ENCODE measurements at regions not wholly inside any gene's neighbourhood (a gene's known extent, or its start where the extent isn't known, plus 50 kb on each side); places are given as distances from the start of the nearest gene placed in this dataset.
"Not testable (repeated sequence)": the region's sequence is repeated elsewhere in the genome, so short reads cannot be mapped to it uniquely, and the experiment has no call there.

GRCh38 chr1:184878602-184879001 lies 95.7 kb downstream of the NIBAN1 start:
- no peaks in the 10 kb centered on the region for H3K79me1 ChIP-seq (ENCODE audit: low read depth, low read length)
- H3K27me3 ChIP-seq (ENCODE audit: control insufficient read depth in 3 of 3, insufficient read depth in 3 of 3, low read depth in 1 of 3, low read length in 3 of 3): no peaks in the 10 kb centered on the region
- no peak overlapping the region for H2BK120ac ChIP-seq (ENCODE audit: low read depth, low read length)
- no peak for DNase-seq (ENCODE audit: low spot score)
- no peak overlapping the region for H4K8ac ChIP-seq (ENCODE audit: low read depth, low read length)
- H3K4me2 ChIP-seq (ENCODE audit: insufficient read depth, low read length, poor library complexity, severe bottlenecking): no peak overlapping the region
- H3K9ac ChIP-seq (ENCODE audit: low read depth, low read length, poor library complexity): no peak overlapping the region
- H3K4ac ChIP-seq (ENCODE audit: low read length): no peak overlapping the region
- no peak overlapping the region for H3K27ac ChIP-seq (replicated peaks; ENCODE audit: low read length)
- no peak overlapping the region for H3K14ac ChIP-seq (ENCODE audit: low read length)
- H3K9me3 ChIP-seq (replicated peaks in 1 of 2; ENCODE audit: control insufficient read depth in 2 of 2, insufficient read depth in 1 of 2, low read depth in 1 of 2, low read length in 2 of 2): no peaks in the 10 kb centered on the region
- H2BK15ac ChIP-seq (ENCODE audit: low read length): no peak overlapping the region
- H3K4me1 ChIP-seq (ENCODE audit: control insufficient read depth in 2 of 2, insufficient read depth in 1 of 2, low read depth in 1 of 2, low read length in 2 of 2): peaks cover 0 to 2% of the 10 kb centered on the region in 2 donors
- H3K23ac ChIP-seq (ENCODE audit: low read depth, low read length, poor library complexity): no peak overlapping the region
- H3K4me3 ChIP-seq (ENCODE audit: low read length in 2 of 2): no peak overlapping the region
- H2BK12ac ChIP-seq (ENCODE audit: low read length): no peak overlapping the region
- no peak overlapping the region for H3K18ac ChIP-seq (ENCODE audit: low read length)
- H2AFZ ChIP-seq (ENCODE audit: low read length): no peak overlapping the region
- WGBS, 2 donors (ENCODE audit: extremely low coverage in 2 of 2, insufficient read length in 2 of 2, insufficient replicate concordance in 1 of 2): no CpG with 5 or more reads among the region's 1 CpG
- no peak overlapping the region for H2AK5ac ChIP-seq (ENCODE audit: low read depth, low read length)
- H4K91ac ChIP-seq (ENCODE audit: low read depth, low read length, poor library complexity): no peak overlapping the region
- H2BK5ac ChIP-seq (ENCODE audit: low read length): no peak overlapping the region
- H3K36me3 ChIP-seq (replicated peaks in 1 of 2; ENCODE audit: control insufficient read depth in 2 of 2, insufficient read depth in 2 of 2, low read length in 2 of 2): no peaks in the 10 kb centered on the region

DNA sequence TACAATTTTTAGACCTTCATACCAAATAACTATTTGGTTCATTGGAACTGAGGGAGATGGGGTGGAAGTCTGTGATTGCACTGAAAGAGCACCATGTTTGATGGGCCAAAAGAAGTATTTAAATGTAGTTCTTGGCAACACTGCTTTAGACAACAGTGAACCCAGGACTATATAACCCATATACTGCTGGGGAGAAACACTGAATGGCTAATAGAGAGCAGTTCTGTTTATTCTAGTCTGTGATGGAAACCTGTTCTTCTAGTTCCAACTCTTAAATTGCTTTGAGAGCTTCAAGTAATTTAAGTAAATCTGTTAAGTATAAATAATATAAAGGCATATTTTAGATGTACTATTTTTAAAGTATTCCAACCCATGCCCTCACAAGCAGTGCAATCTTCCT lies 96.3 kb downstream of the NIBAN1 start:
- Histone ChIP-seq H2BK5ac (ENCODE audit: low read length) (no peak overlapping the region), H3K27me3 (ENCODE audit: control insufficient read depth in 3 of 3, insufficient read depth in 3 of 3, low read depth in 1 of 3, low read length in 3 of 3) (no peaks in the 10 kb centered on the region)

GRCh38 chr1:184876015-184876414 lies 98.3 kb downstream of the NIBAN1 start:
- not testable (repeated sequence) for H3K79me1 ChIP-seq (ENCODE audit: low read depth, low read length); H3K9ac ChIP-seq (ENCODE audit: low read depth, low read length, poor library complexity); H2AK5ac ChIP-seq (ENCODE audit: low read depth, low read length); H3K27ac ChIP-seq (replicated peaks; ENCODE audit: low read length); H3K14ac ChIP-seq (ENCODE audit: low read length); H2BK5ac ChIP-seq (ENCODE audit: low read length); H3K4ac ChIP-seq (ENCODE audit: low read length); H3K9me3 ChIP-seq (replicated peaks in 1 of 2; ENCODE audit: control insufficient read depth in 2 of 2, insufficient read depth in 1 of 2, low read depth in 1 of 2, low read length in 2 of 2); H2BK120ac ChIP-seq (ENCODE audit: low read depth, low read length); H3K4me3 ChIP-seq (ENCODE audit: low read length in 2 of 2); H2BK15ac ChIP-seq (ENCODE audit: low read length); H4K91ac ChIP-seq (ENCODE audit: low read depth, low read length, poor library complexity); H3K4me1 ChIP-seq (ENCODE audit: control insufficient read depth in 2 of 2, insufficient read depth in 1 of 2, low read depth in 1 of 2, low read length in 2 of 2); H3K36me3 ChIP-seq (replicated peaks in 1 of 2; ENCODE audit: control insufficient read depth in 2 of 2, insufficient read depth in 2 of 2, low read length in 2 of 2); H3K23ac ChIP-seq (ENCODE audit: low read depth, low read length, poor library complexity); H2BK12ac ChIP-seq (ENCODE audit: low read length); H3K18ac ChIP-seq (ENCODE audit: low read length); H4K8ac ChIP-seq (ENCODE audit: low read depth, low read length); H3K4me2 ChIP-seq (ENCODE audit: insufficient read depth, low read length, poor library complexity, severe bottlenecking); H2AFZ ChIP-seq (ENCODE audit: low read length); DNase-seq (ENCODE audit: low spot score); H3K27me3 ChIP-seq (ENCODE audit: control insufficient read depth in 3 of 3, insufficient read depth in 3 of 3, low read depth in 1 of 3, low read length in 3 of 3)
- no CpG with 5 or more reads among the region's 6 CpGs for WGBS, 2 donors (ENCODE audit: extremely low coverage in 2 of 2, insufficient read length in 2 of 2, insufficient replicate concordance in 1 of 2)

More for the DNA sequence above, 96.3 kb downstream of the NIBAN1 start:
- no peak overlapping the region for H2BK120ac ChIP-seq (ENCODE audit: low read depth, low read length)
- H3K4me3 ChIP-seq (ENCODE audit: low read length in 2 of 2): no peak overlapping the region
- no peak overlapping the region for H2AK5ac ChIP-seq (ENCODE audit: low read depth, low read length)
- H2BK12ac ChIP-seq (ENCODE audit: low read length): no peak overlapping the region
- no peak overlapping the region for H2BK15ac ChIP-seq (ENCODE audit: low read length)
- H3K4ac ChIP-seq (ENCODE audit: low read length): no peak overlapping the region
- H3K27ac ChIP-seq (replicated peaks; ENCODE audit: low read length): no peak overlapping the region
- no peaks in the 10 kb centered on the region for H3K79me1 ChIP-seq (ENCODE audit: low read depth, low read length)
- no peak overlapping the region for H3K18ac ChIP-seq (ENCODE audit: low read length)
- no peak overlapping the region for H3K23ac ChIP-seq (ENCODE audit: low read depth, low read length, poor library complexity)
- no peak overlapping the region for H2AFZ ChIP-seq (ENCODE audit: low read length)
- no peak overlapping the region for H3K14ac ChIP-seq (ENCODE audit: low read length)
- no peaks in the 10 kb centered on the region for H3K9me3 ChIP-seq (replicated peaks in 1 of 2; ENCODE audit: control insufficient read depth in 2 of 2, insufficient read depth in 1 of 2, low read depth in 1 of 2, low read length in 2 of 2)
- H3K36me3 ChIP-seq (replicated peaks in 1 of 2; ENCODE audit: control insufficient read depth in 2 of 2, insufficient read depth in 2 of 2, low read length in 2 of 2): no peaks in the 10 kb centered on the region
- no peak overlapping the region for H3K4me2 ChIP-seq (ENCODE audit: insufficient read depth, low read length, poor library complexity, severe bottlenecking)
- no peak overlapping the region for H4K91ac ChIP-seq (ENCODE audit: low read depth, low read length, poor library complexity)
- H3K4me1 ChIP-seq (ENCODE audit: control insufficient read depth in 2 of 2, insufficient read depth in 1 of 2, low read depth in 1 of 2, low read length in 2 of 2): peaks cover 0 to 2% of the 10 kb centered on the region in 2 donors
- no peak overlapping the region for H4K8ac ChIP-seq (ENCODE audit: low read depth, low read length)
- DNase-seq (ENCODE audit: low spot score): no peak
- no peak overlapping the region for H3K9ac ChIP-seq (ENCODE audit: low read depth, low read length, poor library complexity)

- Histone ChIP-seq H2BK120ac (ENCODE audit: low read depth, low read length) (no peak overlapping the region), H3K4ac (ENCODE audit: low read length) (no peak overlapping the region), H3K18ac (ENCODE audit: low read length) (no peak overlapping the region), H4K8ac (ENCODE audit: low read depth, low read length) (no peak overlapping the region), H3K79me1 (ENCODE audit: low read depth, low read length) (no peaks in the 10 kb centered on the region), H3K36me3 (replicated peaks in 1 of 2; ENCODE audit: control insufficient read depth in 2 of 2, insufficient read depth in 2 of 2, low read length in 2 of 2) (no peaks in the 10 kb centered on the region), H3K9me3 (replicated peaks in 1 of 2; ENCODE audit: control insufficient read depth in 2 of 2, insufficient read depth in 1 of 2, low read depth in 1 of 2, low read length in 2 of 2) (no peaks in the 10 kb centered on the region), H3K4me2 (ENCODE audit: insufficient read depth, low read length, poor library complexity, severe bottlenecking) (no peak overlapping the region), H3K9ac (ENCODE audit: low read depth, low read length, poor library complexity) (no peak overlapping the region), H2BK12ac (ENCODE audit: low read length) (no peak overlapping the region), H2AK5ac (ENCODE audit: low read depth, low read length) (no peak overlapping the region), H2BK5ac (ENCODE audit: low read length) (no peak overlapping the region), H3K27ac (replicated peaks; ENCODE audit: low read length) (no peak overlapping the region), H3K14ac (ENCODE audit: low read length) (no peak overlapping the region), H3K4me1 (ENCODE audit: control insufficient read depth in 2 of 2, insufficient read depth in 1 of 2, low read depth in 1 of 2, low read length in 2 of 2) (no peaks in the 10 kb centered on the region), H2AFZ (ENCODE audit: low read length) (no peak overlapping the region), H3K27me3 (ENCODE audit: control insufficient read depth in 3 of 3, insufficient read depth in 3 of 3, low read depth in 1 of 3, low read length in 3 of 3) (no peaks in the 10 kb centered on the region), H2BK15ac (ENCODE audit: low read length) (no peak overlapping the region), H3K4me3 (ENCODE audit: low read length in 2 of 2) (no peak overlapping the region), H4K91ac (ENCODE audit: low read depth, low read length, poor library complexity) (no peak overlapping the region), H3K23ac (ENCODE audit: low read depth, low read length, poor library complexity) (no peak overlapping the region)
- no peak for DNase-seq (ENCODE audit: low spot score)
- no CpG with 5 or more reads among the region's 4 CpGs for WGBS, 2 donors (ENCODE audit: extremely low coverage in 2 of 2, insufficient read length in 2 of 2, insufficient replicate concordance in 1 of 2)
Observed at GRCh38 chr1:184875218-184875617, 99.1 kb downstream of the NIBAN1 start.

All from neuronal stem cell (in vitro differentiated cells).